NCI-H82 treated with DMSO at 0.1 percent for 48 hours (cell line): ENCODE measurements at regions not wholly inside any gene's neighbourhood (a gene's known extent, or its start where the extent isn't known, plus 50 kb on each side); places are given as distances from the start of the nearest gene placed in this dataset.
"Not testable (repeated sequence)": the region's sequence is repeated elsewhere in the genome, so short reads cannot be mapped to it uniquely, and the experiment has no call there.

ENCODE experiments used
- DNase-seq: peaks from one replicate; lab custom pipeline; 2025; ENCODE audit not compliant: unreplicated experiment; lab: John Stamatoyannopoulos, UW

GRCh38 chr3:94568041-94568440 lies 505.2 kb downstream of the NSUN3 start:
- DNase-seq = no peak

DNA sequence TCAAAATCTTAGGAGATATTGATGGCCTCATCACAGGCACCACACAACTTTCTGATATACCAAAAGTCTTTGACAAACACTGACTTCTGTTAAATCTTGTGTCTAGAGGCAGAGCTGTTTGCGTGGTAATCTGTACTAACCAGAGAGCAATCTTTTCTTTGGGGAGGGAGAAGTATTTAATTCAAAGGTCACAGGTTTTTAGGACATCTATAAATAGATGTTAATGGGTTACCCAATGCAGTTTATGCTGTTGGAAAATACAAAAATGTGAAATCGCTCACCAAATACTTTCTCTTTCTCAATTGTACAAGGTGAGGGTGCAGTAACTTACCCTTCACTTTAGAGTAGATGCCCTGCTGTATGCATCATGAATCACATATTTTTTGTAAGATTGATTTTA lies 510.5 kb downstream of the NSUN3 start:
- no peak for DNase-seq

- DNase-seq = no peak
Measured at GRCh38 chr3:94587291-94587690, 524.4 kb downstream of the NSUN3 start.

DNA sequence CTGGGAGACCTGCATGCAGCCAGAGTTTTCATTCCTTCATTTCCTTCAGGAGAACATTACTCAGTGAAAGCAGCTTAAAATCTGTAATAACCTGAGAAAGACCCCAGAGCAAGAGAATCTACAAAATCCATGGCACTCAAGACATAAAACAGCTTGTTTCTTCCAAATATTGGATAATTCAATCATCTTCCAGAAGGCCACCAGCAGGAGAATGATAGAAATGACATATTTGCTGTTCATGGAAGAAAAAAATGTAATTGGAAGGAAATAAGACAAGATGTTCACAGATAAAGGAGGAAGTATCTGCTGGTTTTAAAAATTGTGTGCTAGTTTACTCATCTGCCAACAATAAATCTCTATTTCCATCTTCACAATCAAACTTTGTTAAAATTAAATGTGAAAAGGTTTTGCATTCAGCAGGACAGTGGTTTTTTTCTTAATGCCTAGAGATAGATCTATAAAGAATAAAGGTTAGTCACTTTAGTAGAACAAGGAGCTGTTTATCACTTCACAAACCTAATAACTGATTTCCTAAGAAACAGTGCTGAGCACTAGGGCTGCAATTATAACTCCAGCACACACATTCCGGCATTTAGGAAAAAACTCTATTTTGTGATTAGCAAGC lies 530.8 kb downstream of the NSUN3 start:
- DNase-seq = no peak

GRCh38 chr3:94596141-94596540 lies 533.3 kb downstream of the NSUN3 start:
- no peak for DNase-seq

- DNase-seq = no peak
Measured at GRCh38 chr3:94596887-94597566, 534.2 kb downstream of the NSUN3 start.

DNA sequence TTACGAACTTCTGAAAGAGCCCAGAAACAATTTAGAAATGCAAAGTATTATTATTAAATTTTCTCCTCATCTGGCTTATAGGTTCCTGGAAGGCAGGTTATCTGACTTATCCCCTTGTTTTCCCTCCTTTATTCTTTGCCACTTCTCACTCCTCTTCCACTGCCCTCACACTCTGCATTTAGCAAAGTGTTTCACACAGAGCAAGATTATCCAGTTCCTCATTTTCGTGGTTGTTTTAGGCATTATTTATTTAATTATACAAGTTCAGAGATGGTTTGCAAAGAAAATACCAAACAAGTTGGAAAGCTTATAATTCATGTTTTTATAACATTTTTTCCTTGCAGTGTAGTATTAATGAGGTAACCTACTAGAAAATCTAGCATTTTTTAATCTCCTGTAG lies 544.9 kb downstream of the NSUN3 start:
- DNase-seq = no peak

DNA sequence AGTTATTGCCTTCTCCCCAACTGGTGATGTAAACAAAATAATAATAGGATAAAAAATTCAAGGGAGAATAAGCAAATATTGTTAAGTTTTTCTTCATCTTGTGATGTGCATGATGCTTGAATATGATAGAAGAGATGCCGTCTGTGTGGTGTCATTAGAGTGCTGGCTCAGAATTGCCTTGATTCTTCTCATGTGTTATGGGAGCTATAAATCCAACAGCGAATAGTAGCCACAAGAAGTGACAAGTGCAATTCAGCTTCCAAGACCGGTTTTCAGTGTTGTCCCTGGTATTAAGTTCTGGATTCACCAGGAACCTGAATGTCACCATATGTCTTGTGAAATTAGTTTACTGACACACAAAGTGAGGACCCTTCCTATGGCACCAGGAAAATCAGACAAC lies 547.0 kb downstream of the NSUN3 start:
- DNase-seq = no peak

DNA sequence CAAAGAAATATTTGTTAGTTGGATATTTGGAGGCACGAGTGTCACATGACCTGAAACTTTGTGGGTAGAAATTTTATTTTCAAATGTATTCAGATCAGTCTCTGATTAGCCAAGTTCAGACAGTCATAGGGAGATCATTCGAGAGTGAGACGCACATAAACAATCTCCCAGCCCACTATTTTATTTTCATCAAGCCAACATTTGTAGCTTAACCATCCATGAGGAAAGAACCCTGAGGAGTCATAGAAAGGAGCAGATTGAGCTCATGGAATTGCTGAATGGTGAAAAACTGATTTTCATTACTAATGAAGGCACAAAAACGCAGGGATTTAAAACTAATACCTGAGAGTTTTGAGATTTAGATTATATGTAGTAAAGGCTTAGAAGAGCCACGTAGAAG lies 548.7 kb downstream of the NSUN3 start:
- DNase-seq = no peak

GRCh38 chr3:94612631-94613030 lies 549.8 kb downstream of the NSUN3 start:
- no peak for DNase-seq

- DNase-seq = no peak
Measured at GRCh38 chr3:94614192-94614591, 551.3 kb downstream of the NSUN3 start.

- DNase-seq = peak; percentile 62
Measured at GRCh38 chr3:94615275-94616065, 552.6 kb downstream of the NSUN3 start.

DNA sequence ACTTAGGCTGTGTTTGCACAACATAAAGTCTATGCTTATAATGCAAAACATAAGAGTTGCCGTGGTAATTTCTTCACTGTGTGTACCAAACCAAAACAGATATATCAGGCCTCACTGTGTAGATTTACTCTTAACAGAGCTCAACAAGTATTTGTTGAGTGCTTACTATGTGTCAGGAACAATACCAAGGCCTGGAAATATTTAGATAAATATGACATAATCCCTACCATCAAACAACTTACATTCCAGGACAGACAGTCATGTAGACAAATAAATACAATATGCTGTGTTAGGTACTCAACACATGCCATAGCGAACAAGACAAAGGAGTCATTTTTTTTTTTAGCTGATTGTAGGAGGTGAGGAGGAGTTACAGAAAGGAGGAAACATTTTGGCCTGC lies 554.0 kb downstream of the NSUN3 start:
- DNase-seq = no peak

GRCh38 chr3:94617312-94617711 lies 554.5 kb downstream of the NSUN3 start:
- no peak for DNase-seq

GRCh38 chr3:94619643-94620042 lies 556.8 kb downstream of the NSUN3 start:
- no peak for DNase-seq

- no peak for DNase-seq
Measured at GRCh38 chr3:94626573-94626972, 563.7 kb downstream of the NSUN3 start.

GRCh38 chr3:94627689-94628088 lies 564.8 kb downstream of the NSUN3 start:
- no peak for DNase-seq

GRCh38 chr3:94643400-94643799 lies 580.5 kb downstream of the NSUN3 start:
- DNase-seq = no peak

DNA sequence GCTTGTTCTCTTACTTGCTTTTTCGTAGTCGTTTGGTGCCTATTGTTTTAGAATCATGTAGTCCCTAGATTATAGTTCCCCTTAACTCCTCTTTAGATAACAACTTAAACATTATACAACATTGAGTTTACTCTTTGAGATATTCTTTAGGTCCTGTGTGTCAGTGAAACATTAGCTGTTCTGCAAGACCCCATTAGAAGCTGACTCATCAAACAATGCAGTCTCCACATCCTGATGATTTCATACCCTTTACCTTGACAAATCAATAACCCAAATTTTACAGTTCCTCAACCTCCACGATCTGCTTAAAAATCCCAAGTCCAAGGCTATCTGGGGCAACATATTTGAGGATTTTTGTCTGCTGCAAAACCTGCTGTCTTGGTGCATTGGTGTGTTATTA lies 582.9 kb downstream of the NSUN3 start:
- no peak for DNase-seq

DNA sequence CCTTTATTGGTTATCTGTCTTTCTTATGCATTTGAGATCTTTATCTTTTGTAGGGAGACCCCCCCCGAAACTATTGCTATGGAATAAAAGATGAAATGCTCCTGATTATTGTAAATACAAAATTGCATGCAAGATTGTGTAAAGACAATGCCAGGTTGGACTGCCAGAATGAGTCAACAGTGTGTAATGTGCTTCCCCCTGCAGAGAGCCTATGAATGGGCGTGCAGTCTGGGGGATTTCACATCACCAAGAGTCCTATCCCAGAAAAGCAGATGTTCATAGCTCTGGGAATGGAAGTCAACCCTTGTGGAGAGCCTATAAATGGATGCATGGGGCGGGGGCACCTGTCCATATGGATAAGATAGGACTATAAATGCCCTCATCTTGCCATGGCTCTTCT lies 584.3 kb downstream of the NSUN3 start:
- DNase-seq = no peak

DNA sequence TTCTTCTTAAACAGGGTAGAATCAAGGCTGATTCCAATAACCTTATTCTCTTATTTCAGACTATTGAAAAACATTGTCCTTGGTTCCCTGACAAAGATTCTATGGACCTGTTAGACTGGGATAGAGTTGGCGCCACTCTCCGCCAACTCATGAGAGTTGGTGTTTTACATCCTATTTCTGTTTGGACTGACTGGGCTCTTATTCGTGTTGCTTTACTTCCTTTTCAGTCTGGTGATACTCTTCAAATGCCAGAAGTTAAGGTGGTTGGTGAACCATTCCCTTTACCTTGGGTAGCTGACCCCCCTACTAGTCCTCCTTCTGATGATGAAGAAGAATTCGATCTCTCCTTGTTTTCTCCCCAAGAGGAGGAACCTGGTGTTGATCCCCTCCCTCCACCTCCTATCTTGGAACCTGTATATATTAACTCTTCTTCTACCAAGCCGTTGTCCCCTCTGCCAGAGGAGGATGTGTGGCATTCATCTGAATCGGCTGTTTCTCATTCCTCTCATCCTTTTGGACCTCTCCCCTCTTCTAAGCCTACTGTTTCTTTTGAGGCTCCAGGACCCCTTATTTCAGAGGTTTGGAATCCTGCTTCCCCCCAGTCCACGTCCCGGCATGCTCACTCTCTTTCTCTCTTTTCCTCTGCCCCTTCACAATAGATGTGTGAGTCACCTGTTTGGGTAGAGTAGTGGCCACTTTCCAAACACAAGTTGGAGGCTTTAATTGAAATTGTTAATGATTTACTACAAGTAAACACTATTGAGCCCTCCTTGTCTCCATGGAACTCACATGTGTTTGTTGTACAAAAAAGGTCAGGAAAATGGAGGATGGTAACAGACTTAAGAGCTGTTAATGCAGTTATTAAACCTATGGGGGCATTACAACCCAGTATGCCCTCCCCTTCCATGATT lies 585.7 kb downstream of the NSUN3 start:
- not testable (repeated sequence) for DNase-seq
